ENCODE measurements at regions not wholly inside any gene's neighbourhood (a gene's known extent, or its start where the extent isn't known, plus 50 kb on each side); places are given as distances from the start of the nearest gene placed in this dataset.

DNA sequence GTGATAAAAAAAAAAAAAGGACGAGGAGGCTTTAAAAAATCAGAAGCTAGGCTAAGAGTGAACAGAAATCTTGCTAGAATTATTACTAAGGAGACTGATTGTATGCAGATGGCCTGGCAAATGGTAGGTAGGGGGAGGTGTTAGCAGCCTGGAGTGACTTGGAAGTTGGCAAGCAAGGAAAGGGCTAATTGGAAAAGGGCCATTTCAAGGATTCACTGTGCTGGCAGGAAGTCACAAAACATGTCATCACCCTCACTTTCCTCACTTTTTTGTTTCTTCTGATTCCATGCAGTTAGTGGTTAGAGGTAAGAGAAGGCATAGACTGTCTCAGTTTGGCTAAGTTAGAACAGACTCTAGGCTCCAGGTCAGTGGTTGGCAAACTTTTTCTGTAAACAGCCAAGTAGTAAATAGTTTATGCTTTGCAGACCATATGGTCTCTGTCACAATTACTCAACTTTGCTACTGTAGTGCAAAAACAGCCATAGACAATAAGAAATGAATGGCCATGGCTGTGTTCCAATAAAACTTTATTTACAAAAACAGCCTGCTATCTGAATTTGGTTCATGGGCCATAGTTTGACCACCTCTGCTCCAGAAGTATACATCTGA lies 646.5 kb upstream of the ACTRT1 start:
- Histone ChIP-seq H3K27me3 (no peaks in the 10 kb centered on the region), H3K36me3 (replicated peaks; ENCODE audit: insufficient read depth, low read depth) (no peaks in the 10 kb centered on the region), H3K9me2 (replicated peaks; ENCODE audit: insufficient read depth) (no peaks in the 10 kb centered on the region), H3K4me3 (no peak overlapping the region), H3K4me2 (no peak overlapping the region), H3K9me3 (ENCODE audit: low read depth) (no peaks in the 10 kb centered on the region), H2AFZ (no peak overlapping the region), H3K79me2 (no peaks in the 10 kb centered on the region), H3K4me1 (ENCODE audit: insufficient read depth) (no peaks in the 10 kb centered on the region), H3K27ac (no peak overlapping the region), H4K20me1 (ENCODE audit: insufficient read depth, poor library complexity, severe bottlenecking) (no peaks in the 10 kb centered on the region)
- DNase-seq (ENCODE audit: low spot score), result no peak
- 47% methylated on average over 1 of the region's 1 CpG for WGBS (ENCODE audit: low lambda C conversion rate, missing lambda C conversion rate)
- no peak for TF ChIP-seq EZH2 (IDR thresholded peaks at IDR 0.05; ENCODE audit: borderline replicate concordance)
- TF ChIP-seq, protein P1, sequence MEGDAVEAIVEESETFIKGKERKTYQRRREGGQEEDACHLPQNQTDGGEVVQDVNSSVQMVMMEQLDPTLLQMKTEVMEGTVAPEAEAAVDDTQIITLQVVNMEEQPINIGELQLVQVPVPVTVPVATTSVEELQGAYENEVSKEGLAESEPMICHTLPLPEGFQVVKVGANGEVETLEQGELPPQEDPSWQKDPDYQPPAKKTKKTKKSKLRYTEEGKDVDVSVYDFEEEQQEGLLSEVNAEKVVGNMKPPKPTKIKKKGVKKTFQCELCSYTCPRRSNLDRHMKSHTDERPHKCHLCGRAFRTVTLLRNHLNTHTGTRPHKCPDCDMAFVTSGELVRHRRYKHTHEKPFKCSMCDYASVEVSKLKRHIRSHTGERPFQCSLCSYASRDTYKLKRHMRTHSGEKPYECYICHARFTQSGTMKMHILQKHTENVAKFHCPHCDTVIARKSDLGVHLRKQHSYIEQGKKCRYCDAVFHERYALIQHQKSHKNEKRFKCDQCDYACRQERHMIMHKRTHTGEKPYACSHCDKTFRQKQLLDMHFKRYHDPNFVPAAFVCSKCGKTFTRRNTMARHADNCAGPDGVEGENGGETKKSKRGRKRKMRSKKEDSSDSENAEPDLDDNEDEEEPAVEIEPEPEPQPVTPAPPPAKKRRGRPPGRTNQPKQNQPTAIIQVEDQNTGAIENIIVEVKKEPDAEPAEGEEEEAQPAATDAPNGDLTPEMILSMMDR (IDR thresholded peaks at IDR 0.05; ENCODE audit: poor library complexity), result no peak
- no peak for TF ChIP-seq EZH2phosphoT487 (IDR thresholded peaks at IDR 0.05; ENCODE audit: low read depth, severe bottlenecking, unreplicated experiment)

DNA sequence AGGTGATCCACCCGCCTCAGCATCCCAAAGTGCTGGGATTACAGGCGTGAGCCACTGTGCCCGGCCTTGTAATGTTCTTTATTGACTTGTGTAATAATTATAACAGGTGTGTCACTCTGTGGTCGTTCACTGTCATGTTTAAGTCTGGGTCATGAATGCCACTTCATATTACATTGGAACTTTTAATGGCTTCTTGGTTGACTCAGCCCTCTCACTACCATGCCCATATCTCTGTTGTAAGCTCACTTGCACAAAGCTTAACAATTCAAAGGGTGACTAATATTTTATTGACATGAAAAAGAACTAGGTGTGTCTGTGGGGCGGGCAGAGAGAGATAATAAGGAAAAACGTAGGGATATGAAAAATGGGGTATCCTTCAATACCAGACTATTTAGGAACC lies 639.7 kb upstream of the ACTRT1 start:
- Histone ChIP-seq H3K27ac (no peak overlapping the region), H3K4me2 (no peak overlapping the region), H3K9me3 (ENCODE audit: low read depth) (no peaks in the 10 kb centered on the region), H3K79me2 (no peaks in the 10 kb centered on the region), H3K36me3 (replicated peaks; ENCODE audit: insufficient read depth, low read depth) (no peaks in the 10 kb centered on the region), H4K20me1 (ENCODE audit: insufficient read depth, poor library complexity, severe bottlenecking) (no peaks in the 10 kb centered on the region), H3K9me2 (replicated peaks; ENCODE audit: insufficient read depth) (no peaks in the 10 kb centered on the region), H3K4me1 (ENCODE audit: insufficient read depth) (no peaks in the 10 kb centered on the region), H2AFZ (no peak overlapping the region), H3K27me3 (no peaks in the 10 kb centered on the region), H3K4me3 (no peak overlapping the region)
- TF ChIP-seq EZH2phosphoT487 (IDR thresholded peaks at IDR 0.05; ENCODE audit: low read depth, severe bottlenecking, unreplicated experiment) (no peak), EZH2 (IDR thresholded peaks at IDR 0.05; ENCODE audit: borderline replicate concordance) (no peak)
- TF ChIP-seq, protein P1 (IDR thresholded peaks at IDR 0.05; ENCODE audit: poor library complexity), result no peak
- DNase-seq (ENCODE audit: low spot score), result no peak
- WGBS (ENCODE audit: low lambda C conversion rate, missing lambda C conversion rate), result 65% methylated on average over 6 of the region's 6 CpGs

DNA sequence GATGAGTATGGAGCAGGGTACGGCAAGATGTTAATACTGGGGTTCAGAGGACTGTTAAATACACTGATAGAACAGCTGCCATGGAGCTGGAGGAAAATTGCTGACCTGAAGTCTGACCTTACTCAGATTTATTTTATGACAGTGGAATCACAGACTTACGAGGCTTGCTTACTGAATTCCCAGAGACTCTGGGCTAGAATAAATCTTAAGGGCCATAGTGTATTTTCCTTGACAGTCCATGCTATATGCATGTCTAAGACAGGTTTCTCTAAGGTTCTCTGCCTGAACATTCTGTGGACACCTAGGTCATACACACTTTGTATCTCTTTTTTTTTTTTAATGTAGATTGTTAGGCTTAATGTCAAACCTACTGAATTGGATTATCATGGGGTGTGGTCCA lies 633.2 kb upstream of the ACTRT1 start:
- H4K20me1 ChIP-seq (ENCODE audit: insufficient read depth, poor library complexity, severe bottlenecking), result no peaks in the 10 kb centered on the region
- 72% methylated on average over 2 of the region's 2 CpGs for WGBS (ENCODE audit: low lambda C conversion rate, missing lambda C conversion rate)
- H3K9me2 ChIP-seq (replicated peaks; ENCODE audit: insufficient read depth), result no peaks in the 10 kb centered on the region
- H3K27me3 ChIP-seq, result no peaks in the 10 kb centered on the region
- no peak for DNase-seq (ENCODE audit: low spot score)
- no peak overlapping the region for H3K4me2 ChIP-seq
- no peaks in the 10 kb centered on the region for H3K79me2 ChIP-seq
- H3K4me3 ChIP-seq, result no peak overlapping the region
- no peak overlapping the region for H2AFZ ChIP-seq
- TF ChIP-seq EZH2 (IDR thresholded peaks at IDR 0.05; ENCODE audit: borderline replicate concordance), result no peak
- TF ChIP-seq, protein P1 (IDR thresholded peaks at IDR 0.05; ENCODE audit: poor library complexity), result no peak
- no peak for TF ChIP-seq EZH2phosphoT487 (IDR thresholded peaks at IDR 0.05; ENCODE audit: low read depth, severe bottlenecking, unreplicated experiment)
- no peaks in the 10 kb centered on the region for H3K9me3 ChIP-seq (ENCODE audit: low read depth)
- H3K27ac ChIP-seq, result no peak overlapping the region
- no peaks in the 10 kb centered on the region for H3K4me1 ChIP-seq (ENCODE audit: insufficient read depth)
- H3K36me3 ChIP-seq (replicated peaks; ENCODE audit: insufficient read depth, low read depth), result no peaks in the 10 kb centered on the region

Data from hepatocyte (in vitro differentiated cells).